ENCODE measurements at regions not wholly inside any gene's neighbourhood (a gene's known extent, or its start where the extent isn't known, plus 50 kb on each side); places are given as distances from the start of the nearest gene placed in this dataset.

- no peak for DNase-seq
These were observed 687.2 kb downstream of the TBC1D22A start for GRCh38 chr22:47449508-47450270.

GRCh38 chr22:47448231-47449223 is 686.1 kb downstream of the TBC1D22A start:
- no peak for DNase-seq

GRCh38 chr22:47446821-47447810 is 684.7 kb downstream of the TBC1D22A start:
- DNase-seq: no peak

- DNase-seq: no peak
These were observed 683.9 kb downstream of the TBC1D22A start for GRCh38 chr22:47446331-47446730.

- DNase-seq: no peak
These were observed 683.4 kb downstream of the TBC1D22A start for GRCh38 chr22:47445716-47446290.

GRCh38 chr22:47445212-47445611 is 682.8 kb downstream of the TBC1D22A start:
- DNase-seq: no peak

- DNase-seq: no peak
These were observed 682.3 kb downstream of the TBC1D22A start for GRCh38 chr22:47444746-47445065.

GRCh38 chr22:47443836-47444745 is 681.6 kb downstream of the TBC1D22A start:
- DNase-seq: no peak

- no peak for DNase-seq
These were observed 680.4 kb downstream of the TBC1D22A start for GRCh38 chr22:47442821-47443220.

- DNase-seq: no peak
These were observed 677.3 kb downstream of the TBC1D22A start for GRCh38 chr22:47439643-47440265.

- no peak for DNase-seq
These were observed 675.2 kb downstream of the TBC1D22A start for GRCh38 chr22:47437636-47438035.

GRCh38 chr22:47437110-47437509 is 674.7 kb downstream of the TBC1D22A start:
- DNase-seq: no peak

GRCh38 chr22:47435826-47436225 is 673.4 kb downstream of the TBC1D22A start:
- DNase-seq: no peak

- no peak for DNase-seq
These were observed 672.7 kb downstream of the TBC1D22A start for GRCh38 chr22:47435204-47435487.

- no peak for DNase-seq
These were observed 672.1 kb downstream of the TBC1D22A start for GRCh38 chr22:47434336-47435203.

- no peak for DNase-seq
These were observed 671.2 kb downstream of the TBC1D22A start for GRCh38 chr22:47433627-47434026.

- DNase-seq: no peak
These were observed 670.2 kb downstream of the TBC1D22A start for GRCh38 chr22:47432683-47433082.

GRCh38 chr22:47423861-47424820 is 661.7 kb downstream of the TBC1D22A start:
- DNase-seq: no peak

GRCh38 chr22:47423266-47423665 is 660.8 kb downstream of the TBC1D22A start:
- no peak for DNase-seq

Data from 8988T (cell line).